HepG2 (cell line): ENCODE measurements at regions not wholly inside any gene's neighbourhood (a gene's known extent, or its start where the extent isn't known, plus 50 kb on each side); places are given as distances from the start of the nearest gene placed in this dataset.
A peak's percentile ranks its signal among the peaks of the same experiment; 100 is the strongest.

Experiments used
- ATAC-seq: fragments of 200-7000 bp; cut with Tn5 transposase; 3 replicates; pipeline ENCODE4 v1.9.1; 2020; ENCODE audit warnings: mild to moderate bottlenecking, moderate library complexity
- BruUV-seq: library from RNA; stranded (reverse); fragments of 400-500 nt; replicated peaks from 2 replicates; lab custom pipeline; 2021; lab: Mats Ljungman, UMichigan
- CTCF ChIA-PET: fragments of 300-600 bp; formaldehyde crosslinking; extraction: SDS; loops from one replicate; lab custom pipeline; 2021; ENCODE audit warnings: low total read pairs, inconsistent platforms, low intra/inter-chr PET ratio; lab: Yijun Ruan, JAX
- POLR2A ChIA-PET: fragments of 350-600 bp; sonication (Branson Sonifier 250); formaldehyde crosslinking; loops from one replicate; lab custom pipeline; 2020; ENCODE audit warnings: antibody characterized with exemption, inconsistent platforms; lab: Yijun Ruan, JAX
- DNase-seq: peaks from one replicate; pipeline ENCODE4 v3.0.0-alpha.2; 2015; ENCODE audit warnings: low spot score
- FAIRE-seq: peaks from 3 replicates; lab custom pipeline; 2011; peaks lifted over from hg19 to GRCh38; lab: Jason Lieb, UNC
- H2AFZ ChIP-seq: one replicate; pipeline ENCODE4 v1.6.1; 2011; ENCODE audit warnings: low read length, inconsistent platforms
- H3K27ac ChIP-seq: fragments of 300-600 bp; 3 replicates; pipeline ENCODE4 v1.8.0; 2011; ENCODE audit warnings: mixed run types, mild to moderate bottlenecking, mixed read lengths, low read length, inconsistent platforms; ENCODE audit not compliant: insufficient read depth; ENCODE audit errors: extremely low read length
- H3K27me3 ChIP-seq, 2 experiments: fragments of 200-600 bp in 1 of 2; 2 replicates in 1 of 2; 3 replicates in 1 of 2; pipeline versions ENCODE4 v1.6.0 to v1.8.0; 2011; ENCODE audit warnings: low read length in 2 of 2, mild to moderate bottlenecking in 2 of 2, moderate library complexity in 2 of 2, inconsistent platforms in 1 of 2; ENCODE audit not compliant: insufficient read depth in 2 of 2, control insufficient read depth in 1 of 2
- H3K36me3 ChIP-seq, 2 experiments: fragments of 200-600 bp in 1 of 2; replicated peaks in 1 of 2; 2 replicates in 1 of 2; 3 replicates in 1 of 2; pipeline versions ENCODE4 v1.5.1 to v1.8.0; 2011; ENCODE audit warnings: low read length in 2 of 2, inconsistent platforms in 1 of 2; ENCODE audit not compliant: insufficient read depth in 2 of 2, control insufficient read depth in 1 of 2
- H3K4me1 ChIP-seq: 2 replicates; pipeline ENCODE4 v1.5.1; 2012; ENCODE audit warnings: low read length, inconsistent platforms; ENCODE audit not compliant: insufficient read depth
- H3K4me2 ChIP-seq: 2 replicates; pipeline ENCODE4 v1.6.0; 2011; ENCODE audit warnings: low read depth, low read length, inconsistent platforms
- H3K4me3 ChIP-seq, 3 experiments: fragments of 200-600 bp in 1 of 3; sonication (generic), shearing (Covaris generic) in 1 of 3; replicated peaks in 1 of 3; 2 replicates each; pipeline ENCODE4 v1.5.1; 2011 to 2016; ENCODE audit warnings: low read length in 3 of 3, inconsistent platforms in 2 of 3, low read depth in 2 of 3, mild to moderate bottlenecking in 2 of 3, control low read depth in 1 of 3, mixed read lengths in 1 of 3; ENCODE audit not compliant: insufficient read depth in 1 of 3
- H3K79me2 ChIP-seq: one replicate; pipeline ENCODE4 v1.6.1; 2011; ENCODE audit warnings: low read length, inconsistent platforms; ENCODE audit not compliant: insufficient read depth
- H3K9ac ChIP-seq: 2 replicates; pipeline ENCODE4 v1.6.0; 2011; ENCODE audit warnings: mild to moderate bottlenecking, low read depth, low read length, inconsistent platforms; ENCODE audit not compliant: insufficient read depth
- H3K9me3 ChIP-seq: 2 replicates; pipeline ENCODE4 v1.5.1; 2012; ENCODE audit warnings: mild to moderate bottlenecking, low read length
- H4K20me1 ChIP-seq: 2 replicates; pipeline ENCODE4 v1.6.0; 2011; ENCODE audit warnings: inconsistent platforms, mild to moderate bottlenecking, low read length, moderate library complexity; ENCODE audit not compliant: insufficient read depth
- ATF7 ChIP-seq, 2 experiments: fragments of 450-650 bp in 1 of 2; sonication (generic) in 1 of 2; formaldehyde crosslinking in 1 of 2; IDR thresholded peaks; 2 replicates each; pipeline versions ENCODE4 v1.4.0 to v1.6.1; 2016 to 2020; ENCODE audit warnings: antibody characterized with exemption in 1 of 2, mild to moderate bottlenecking in 1 of 2, missing genetic modification reagents in 1 of 2
- CHD2 ChIP-seq: IDR thresholded peaks from 2 replicates; pipeline ENCODE4 v1.6.1; 2011; ENCODE audit warnings: low read depth, low read length, improper control_type of control experiment
- EHMT2 ChIP-seq: fragments of 200-600 bp; sonication (generic); IDR thresholded peaks from 2 replicates; pipeline ENCODE4 v1.7.0; 2017; ENCODE audit warnings: antibody characterized with exemption, low read depth, low read length, borderline replicate concordance
- HMGA1 ChIP-seq: sonication (generic); formaldehyde crosslinking; conservative IDR thresholded peaks from 2 replicates; pipeline ENCODE4 v1.4.0; 2020; ENCODE audit warnings: missing genetic modification reagents
- KLF12 ChIP-seq: sonication (generic); formaldehyde crosslinking; IDR thresholded peaks from 2 replicates; pipeline ENCODE4 v1.4.0; 2020; ENCODE audit warnings: missing genetic modification reagents, borderline replicate concordance
- ZKSCAN5 ChIP-seq: sonication (generic); formaldehyde crosslinking; IDR thresholded peaks from 2 replicates; pipeline ENCODE4 v1.5.1; 2020; ENCODE audit warnings: mild to moderate bottlenecking, missing genetic modification reagents
- ZNF513 ChIP-seq: sonication (generic); formaldehyde crosslinking; conservative IDR thresholded peaks from 2 replicates; pipeline ENCODE4 v1.5.0; 2020; ENCODE audit warnings: missing genetic modification reagents
- ZNF710 ChIP-seq: sonication (generic); formaldehyde crosslinking; IDR thresholded peaks from 2 replicates; pipeline ENCODE4 v1.5.0; 2020; ENCODE audit warnings: mild to moderate bottlenecking, missing genetic modification reagents, borderline replicate concordance
- WGBS: methylation state at CpG from one replicate; pipeline ENCODE4 v1.1.6; 2017; ENCODE audit warnings: low lambda C conversion rate; 5-methylcytosine and 5-hydroxymethylcytosine counted together
- in situ Hi-C: cut with HindIII; loops from 2 replicates; pipeline ENCODE4 v1.10.0; 2017; ENCODE audit warnings: low pct_unique_long_range_greater_than_20kb; ENCODE audit not compliant: extremely low pct_ligation_motif_present
- intact Hi-C: fragments of 100-400 bp; cut with micrococcal nuclease; formaldehyde crosslinking; loops from one replicate; pipeline ENCODE4 v1.10.0; 2022; ENCODE audit not compliant: unreplicated experiment

GRCh38 chr2:198525211-198525969, 721.0 kb downstream of the PLCL1 start:
- Histone ChIP-seq H3K4me1 (no peaks in the 10 kb centered on the region), H2AFZ (no peak overlapping the region), H3K79me2 (no peaks in the 10 kb centered on the region), H3K4me3 (no peak overlapping the region), H3K36me3 (no peaks in the 10 kb centered on the region), H3K9ac (no peak overlapping the region), H3K27ac (no peak overlapping the region), H4K20me1 (no peaks in the 10 kb centered on the region), H3K27me3 (no peaks in the 10 kb centered on the region), H3K9me3 (no peaks in the 10 kb centered on the region)
- no peak for FAIRE-seq
- CTCF ChIA-PET = no interaction called here
- ATAC-seq = no peak
- 2% methylated on average over 5 of the region's 5 CpGs for WGBS
- no peak for DNase-seq
- POLR2A ChIA-PET = no interaction called here
- in situ Hi-C loops (no loop called here), intact Hi-C loops (no loop called here)
- BruUV-seq = no TSS peak
- TF ChIP-seq EHMT2 (no peak), CHD2 (no peak), HMGA1 (CRISPR knock-in tag) (no peak), ATF7 (IDR thresholded peaks at IDR 0.05) (peak; percentile 85), ATF7 (CRISPR knock-in tag; IDR thresholded peaks at IDR 0.05) (no peak), ZNF513 (no peak), KLF12 (CRISPR knock-in tag) (no peak), ZNF710 (CRISPR knock-in tag) (no peak), ZKSCAN5 (CRISPR knock-in tag) (no peak)
- TF ChIP-seq, all 625 proteins: peak for 1
- no peak overlapping the region for H3K4me2 ChIP-seq
